ENCODE measurements at regions not wholly inside any gene's neighbourhood (a gene's known extent, or its start where the extent isn't known, plus 50 kb on each side); places are given as distances from the start of the nearest gene placed in this dataset.

DNA sequence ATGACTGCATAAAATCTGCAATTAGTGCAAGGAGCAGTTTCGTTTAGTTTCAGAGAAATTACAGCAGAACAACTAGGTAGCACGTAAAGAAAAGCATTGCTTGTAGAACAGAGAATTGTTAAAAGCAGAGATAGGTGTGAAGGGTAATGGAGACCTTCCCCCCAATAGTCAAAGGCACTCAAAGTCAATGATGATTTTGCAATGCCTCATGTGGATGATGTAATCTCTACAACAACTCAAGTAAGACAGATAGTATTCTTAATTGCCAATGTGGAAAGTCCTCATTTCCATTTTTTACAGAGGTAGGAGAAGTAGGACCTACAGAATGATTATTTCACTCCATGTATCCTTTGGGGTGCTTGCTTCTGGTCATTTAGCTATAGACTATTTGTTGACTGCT, 94.3 kb upstream of the GNAI1 start:
- TF ChIP-seq CEBPB (IDR thresholded peaks at IDR 0.05): peak; percentile 63
- TF ChIP-seq TCF12 (IDR thresholded peaks at IDR 0.05; ENCODE audit: low read depth): no peak
- TF ChIP-seq EGR1 (IDR thresholded peaks at IDR 0.05): no peak
- TF ChIP-seq, protein P1, sequence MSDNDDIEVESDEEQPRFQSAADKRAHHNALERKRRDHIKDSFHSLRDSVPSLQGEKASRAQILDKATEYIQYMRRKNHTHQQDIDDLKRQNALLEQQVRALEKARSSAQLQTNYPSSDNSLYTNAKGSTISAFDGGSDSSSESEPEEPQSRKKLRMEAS (IDR thresholded peaks at IDR 0.05): no peak
- TF ChIP-seq EP300 (IDR thresholded peaks at IDR 0.05; ENCODE audit: borderline replicate concordance): no peak
- TF ChIP-seq CREB1 (IDR thresholded peaks at IDR 0.05; ENCODE audit: low read depth): no peak
- TF ChIP-seq YY1 (IDR thresholded peaks at IDR 0.05; ENCODE audit: low read depth): no peak
- TF ChIP-seq, protein P2, sequence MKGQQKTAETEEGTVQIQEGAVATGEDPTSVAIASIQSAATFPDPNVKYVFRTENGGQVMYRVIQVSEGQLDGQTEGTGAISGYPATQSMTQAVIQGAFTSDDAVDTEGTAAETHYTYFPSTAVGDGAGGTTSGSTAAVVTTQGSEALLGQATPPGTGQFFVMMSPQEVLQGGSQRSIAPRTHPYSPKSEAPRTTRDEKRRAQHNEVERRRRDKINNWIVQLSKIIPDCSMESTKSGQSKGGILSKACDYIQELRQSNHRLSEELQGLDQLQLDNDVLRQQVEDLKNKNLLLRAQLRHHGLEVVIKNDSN (IDR thresholded peaks at IDR 0.05): no peak
- no peak for TF ChIP-seq RAD21 (IDR thresholded peaks at IDR 0.05; ENCODE audit: low read depth)
- TF ChIP-seq NFIC (IDR thresholded peaks at IDR 0.05): no peak
- no peak for TF ChIP-seq FOXM1 (IDR thresholded peaks at IDR 0.05; ENCODE audit: borderline replicate concordance, low read depth)
- no peak for TF ChIP-seq TAF1 (IDR thresholded peaks at IDR 0.05; ENCODE audit: low read depth)

All from Ishikawa (cell line).